ENCODE measurements at regions not wholly inside any gene's neighbourhood (a gene's known extent, or its start where the extent isn't known, plus 50 kb on each side); places are given as distances from the start of the nearest gene placed in this dataset.

DNA sequence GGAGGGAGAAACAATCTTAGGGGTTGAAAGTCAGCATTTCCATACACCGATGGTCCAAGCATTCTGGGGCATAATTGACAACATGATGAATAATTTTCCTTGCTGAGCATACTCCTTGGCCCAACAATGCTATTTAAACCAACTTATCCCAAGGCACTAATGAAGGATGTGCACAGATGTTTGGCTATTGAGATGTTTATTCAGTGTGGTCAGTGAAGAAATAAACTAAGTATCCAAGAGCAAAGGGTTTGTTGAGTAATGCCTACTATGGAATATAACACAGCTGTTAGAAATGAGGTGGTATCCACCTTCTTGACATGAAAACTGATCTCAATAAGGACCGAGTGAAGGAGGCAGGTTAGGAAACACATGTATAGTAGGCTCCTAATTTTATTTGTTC is 53.9 kb upstream of the RAB6D start:
- TF ChIP-seq, protein P1, sequence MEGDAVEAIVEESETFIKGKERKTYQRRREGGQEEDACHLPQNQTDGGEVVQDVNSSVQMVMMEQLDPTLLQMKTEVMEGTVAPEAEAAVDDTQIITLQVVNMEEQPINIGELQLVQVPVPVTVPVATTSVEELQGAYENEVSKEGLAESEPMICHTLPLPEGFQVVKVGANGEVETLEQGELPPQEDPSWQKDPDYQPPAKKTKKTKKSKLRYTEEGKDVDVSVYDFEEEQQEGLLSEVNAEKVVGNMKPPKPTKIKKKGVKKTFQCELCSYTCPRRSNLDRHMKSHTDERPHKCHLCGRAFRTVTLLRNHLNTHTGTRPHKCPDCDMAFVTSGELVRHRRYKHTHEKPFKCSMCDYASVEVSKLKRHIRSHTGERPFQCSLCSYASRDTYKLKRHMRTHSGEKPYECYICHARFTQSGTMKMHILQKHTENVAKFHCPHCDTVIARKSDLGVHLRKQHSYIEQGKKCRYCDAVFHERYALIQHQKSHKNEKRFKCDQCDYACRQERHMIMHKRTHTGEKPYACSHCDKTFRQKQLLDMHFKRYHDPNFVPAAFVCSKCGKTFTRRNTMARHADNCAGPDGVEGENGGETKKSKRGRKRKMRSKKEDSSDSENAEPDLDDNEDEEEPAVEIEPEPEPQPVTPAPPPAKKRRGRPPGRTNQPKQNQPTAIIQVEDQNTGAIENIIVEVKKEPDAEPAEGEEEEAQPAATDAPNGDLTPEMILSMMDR (IDR thresholded peaks at IDR 0.05; ENCODE audit: unreplicated experiment) = no peak

GRCh38 chr2:131413785-131414184 is 49.8 kb upstream of the RAB6D start:
- TF ChIP-seq, protein P1 (IDR thresholded peaks at IDR 0.05; ENCODE audit: unreplicated experiment) = no peak
- no peak overlapping the region for H3K4me3 Mint-ChIP-seq (ENCODE audit: unreplicated experiment)
- H3K4me1 Mint-ChIP-seq (ENCODE audit: insufficient read depth, unreplicated experiment) = peaks cover 6% of the 10 kb centered on the region
- no TSS peak for BruUV-seq (replicated peaks)
- H3K27ac Mint-ChIP-seq (ENCODE audit: low read depth, unreplicated experiment) = no peak overlapping the region
- no peaks in the 10 kb centered on the region for H3K36me3 Mint-ChIP-seq (ENCODE audit: insufficient read depth, unreplicated experiment)
- intact Hi-C loops (cut with micrococcal nuclease) = loop anchor here (1.0 to 10.0 kb wide), 3 partner anchors 81 to 733 kb away; partner anchors contain the start of gene MZT2A
- no peaks in the 10 kb centered on the region for H3K9me3 Mint-ChIP-seq (ENCODE audit: unreplicated experiment)
- peaks cover 81% of the 10 kb centered on the region for H3K27me3 Mint-ChIP-seq (ENCODE audit: insufficient read depth, unreplicated experiment)
- ChIA-PET CTCF (interaction anchor here (0.7 to 4.8 kb wide), 20 partner anchors 9 to 1274 kb away, joined by 3 to 76 read pairs (median 5); partner anchors contain the start of gene MZT2A), POLR2A (interaction anchor here (0.6 kb wide), 1 partner anchor 79 kb away, joined by 3 read pairs; no protein-coding TSS in a partner anchor)
- no peak for DNase-seq (ENCODE audit: unreplicated experiment)

More for the DNA sequence above, 53.9 kb upstream of the RAB6D start:
- Mint-ChIP-seq H3K4me1 (ENCODE audit: insufficient read depth, unreplicated experiment) (peaks cover 5% of the 10 kb centered on the region), H3K9me3 (ENCODE audit: unreplicated experiment) (no peaks in the 10 kb centered on the region), H3K4me3 (ENCODE audit: unreplicated experiment) (no peak overlapping the region), H3K27me3 (ENCODE audit: insufficient read depth, unreplicated experiment) (peaks cover 62% of the 10 kb centered on the region), H3K27ac (ENCODE audit: low read depth, unreplicated experiment) (no peak overlapping the region), H3K36me3 (ENCODE audit: insufficient read depth, unreplicated experiment) (no peaks in the 10 kb centered on the region)
- ChIA-PET POLR2A (no interaction called here), CTCF (interaction anchor here (1.0 to 2.3 kb wide), 2 partner anchors 75 to 254 kb away, joined by 4 to 7 read pairs; partner anchors contain the start of gene MZT2A)
- intact Hi-C loops (cut with micrococcal nuclease) = loop anchor here (10.0 kb wide), 1 partner anchor 77 kb away; the partner anchor contains the start of gene MZT2A
- no TSS peak for BruUV-seq (replicated peaks)
- DNase-seq (ENCODE audit: unreplicated experiment) = no peak

Measured in MCF 10A (cell line).